ENCODE measurements at regions not wholly inside any gene's neighbourhood (a gene's known extent, or its start where the extent isn't known, plus 50 kb on each side); places are given as distances from the start of the nearest gene placed in this dataset.

GRCh38 chr2:16256601-16257321, 316.4 kb downstream of the MYCN start:
- DNase-seq (ENCODE audit: low spot score): no peak

DNA sequence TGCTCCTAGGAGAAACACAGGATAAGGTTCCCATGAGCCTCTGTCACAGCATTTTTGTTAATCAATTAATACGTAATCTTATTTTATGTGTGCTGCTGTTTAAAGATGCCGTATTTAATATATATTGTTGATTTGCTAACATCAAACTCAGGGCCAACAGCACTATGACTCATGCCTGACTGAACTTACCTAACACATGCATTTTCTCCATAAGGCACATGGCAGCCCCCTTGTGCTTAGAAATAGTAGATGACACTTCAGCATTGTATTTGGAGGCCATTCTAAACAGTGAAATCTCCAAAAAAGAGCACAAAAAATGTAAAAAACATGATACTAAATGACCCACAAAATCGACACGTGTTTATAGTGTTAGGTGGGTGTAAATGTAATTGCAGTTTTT, 314.8 kb downstream of the MYCN start:
- DNase-seq (ENCODE audit: low spot score): no peak

- DNase-seq (ENCODE audit: low spot score): no peak
These were observed 314.1 kb downstream of the MYCN start for GRCh38 chr2:16254356-16254965.

GRCh38 chr2:16253291-16253690, 312.9 kb downstream of the MYCN start:
- DNase-seq (ENCODE audit: low spot score): no peak

- DNase-seq (ENCODE audit: low spot score): no peak
These were observed 312.5 kb downstream of the MYCN start for GRCh38 chr2:16252891-16253290.

DNA sequence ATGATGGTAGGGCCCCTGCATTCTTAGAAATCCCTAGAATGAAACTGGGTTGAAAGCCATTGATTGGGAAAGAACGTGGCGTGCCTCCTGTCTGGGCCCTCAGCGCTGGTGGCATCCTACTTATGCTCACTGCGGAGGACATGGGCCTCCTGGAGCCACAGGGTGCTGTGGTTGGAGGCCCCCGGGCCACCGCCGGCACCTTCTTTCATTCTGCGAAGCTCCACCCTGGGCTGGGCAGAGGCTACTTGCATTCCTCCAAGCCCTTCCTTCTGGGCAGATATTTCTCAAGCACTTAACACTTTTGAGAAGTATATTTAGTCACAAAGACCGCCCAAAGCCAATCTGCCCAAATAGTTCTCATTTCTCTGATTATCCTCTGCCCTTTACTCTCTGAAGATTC, 311.9 kb downstream of the MYCN start:
- DNase-seq (ENCODE audit: low spot score): no peak

DNA sequence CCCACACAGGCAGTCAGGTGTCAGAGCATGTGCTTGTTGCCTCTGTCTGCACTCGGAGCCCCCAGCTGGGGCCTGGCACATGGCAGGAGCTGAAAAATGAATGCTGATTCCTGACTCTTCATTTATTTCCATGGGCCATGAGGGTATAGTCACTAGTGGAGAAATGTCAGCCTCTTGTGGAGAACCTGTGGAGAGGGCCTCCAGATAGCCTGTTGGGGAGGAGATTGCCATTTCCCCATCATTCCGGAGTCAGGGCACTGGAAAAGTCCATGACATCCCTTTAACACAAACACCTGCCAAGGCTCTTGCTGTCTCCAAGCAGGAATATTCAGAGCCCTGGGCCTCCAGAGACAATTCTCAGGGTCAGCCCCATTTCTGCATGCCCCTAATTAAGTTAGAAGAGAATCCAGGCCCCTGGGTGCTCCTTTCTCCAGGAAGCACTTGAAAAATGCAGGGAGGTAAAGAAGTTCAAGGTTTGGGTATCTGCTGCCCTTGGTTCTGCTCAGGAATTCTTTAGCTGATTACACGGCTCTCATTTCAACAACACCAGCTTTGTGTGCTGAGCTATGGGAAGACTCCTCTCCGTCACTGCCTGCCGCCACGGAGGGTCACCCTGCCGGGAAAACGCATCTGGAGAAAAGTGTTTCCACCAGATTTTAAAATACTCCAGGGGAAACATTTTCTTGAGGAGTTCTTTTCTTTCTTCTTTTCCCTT, 311.3 kb downstream of the MYCN start:
- DNase-seq (ENCODE audit: low spot score): no peak

DNA sequence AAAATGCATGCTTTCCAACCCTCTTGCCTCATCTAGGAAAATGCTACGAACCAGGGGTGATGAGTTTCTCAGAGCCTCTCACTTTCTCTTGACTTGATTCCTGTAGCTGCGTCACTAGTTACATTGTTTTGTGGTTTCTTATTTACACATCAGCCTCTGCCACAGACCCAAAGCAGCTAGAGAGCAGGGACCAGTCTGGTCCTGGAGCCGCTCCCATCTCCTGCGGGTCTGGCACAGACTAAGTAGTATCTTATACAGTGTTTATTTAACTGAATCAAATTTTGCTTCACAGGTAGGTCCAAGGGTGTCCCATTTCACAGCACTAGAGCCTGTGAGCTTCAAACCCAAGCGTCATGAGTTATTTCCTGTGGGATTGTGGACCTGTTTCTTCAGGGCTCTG, 310.5 kb downstream of the MYCN start:
- DNase-seq (ENCODE audit: low spot score): no peak

DNA sequence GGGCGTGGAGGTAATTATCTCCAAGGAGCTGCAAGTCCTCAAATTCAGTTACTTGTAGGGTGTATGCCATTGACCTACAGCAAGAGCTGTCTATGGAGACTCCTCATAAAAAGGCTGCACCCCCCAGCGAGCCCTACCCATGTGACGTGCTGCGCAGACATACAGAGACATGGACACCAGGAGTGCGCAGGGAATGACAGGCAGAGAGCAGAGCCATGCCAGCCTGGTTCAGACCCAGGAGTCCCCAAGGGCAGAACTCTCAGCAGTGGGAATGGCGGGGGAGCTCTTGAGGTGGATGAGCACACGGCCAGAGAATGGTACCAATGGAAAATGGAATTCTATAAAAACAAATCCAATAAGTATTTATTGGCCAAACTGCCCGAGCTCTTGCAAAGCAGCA, 310.1 kb downstream of the MYCN start:
- DNase-seq (ENCODE audit: low spot score): no peak

GRCh38 chr2:16250056-16250425, 309.7 kb downstream of the MYCN start:
- DNase-seq (ENCODE audit: low spot score): no peak

DNA sequence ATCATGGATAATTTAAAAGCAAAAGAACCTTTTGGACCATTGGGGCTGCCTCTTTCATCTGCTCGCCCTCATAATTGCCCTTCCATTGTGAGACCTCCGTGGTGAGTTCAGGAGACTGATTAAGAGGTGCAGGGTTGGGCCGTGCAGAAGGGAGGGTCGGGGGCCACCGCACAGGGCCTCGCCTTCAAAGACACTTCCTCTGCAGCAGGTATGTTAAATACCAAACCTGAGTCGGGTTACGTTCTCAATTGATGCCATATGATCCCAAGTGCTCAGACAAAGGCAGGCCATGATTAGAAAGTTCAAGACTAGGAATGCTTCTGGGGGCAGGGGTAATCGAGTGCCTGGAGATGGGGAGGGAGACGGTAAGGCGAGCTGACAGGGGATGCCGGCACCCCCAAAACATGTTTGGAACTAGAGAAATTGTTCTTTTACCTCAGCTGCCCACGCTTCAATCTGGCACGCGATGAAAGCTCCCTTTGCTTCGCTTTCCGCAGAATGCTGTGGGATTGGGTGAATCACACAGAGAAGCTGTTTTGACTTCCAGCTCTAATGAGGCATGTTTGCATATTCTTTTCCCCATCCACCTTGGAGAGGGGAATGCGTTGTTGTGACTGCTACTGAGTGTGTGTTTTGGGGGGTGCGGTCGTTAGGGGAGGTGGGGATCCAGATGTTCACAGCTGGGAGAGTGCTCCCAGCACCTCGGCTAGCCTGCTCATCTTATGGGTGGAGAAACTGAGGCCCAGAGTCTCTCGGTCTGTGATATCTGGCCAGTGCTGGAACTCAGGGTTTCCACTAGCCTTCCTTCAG, 309.1 kb downstream of the MYCN start:
- no peak for DNase-seq (ENCODE audit: low spot score)

GRCh38 chr2:16248571-16249105, 308.3 kb downstream of the MYCN start:
- DNase-seq (ENCODE audit: low spot score): no peak

DNA sequence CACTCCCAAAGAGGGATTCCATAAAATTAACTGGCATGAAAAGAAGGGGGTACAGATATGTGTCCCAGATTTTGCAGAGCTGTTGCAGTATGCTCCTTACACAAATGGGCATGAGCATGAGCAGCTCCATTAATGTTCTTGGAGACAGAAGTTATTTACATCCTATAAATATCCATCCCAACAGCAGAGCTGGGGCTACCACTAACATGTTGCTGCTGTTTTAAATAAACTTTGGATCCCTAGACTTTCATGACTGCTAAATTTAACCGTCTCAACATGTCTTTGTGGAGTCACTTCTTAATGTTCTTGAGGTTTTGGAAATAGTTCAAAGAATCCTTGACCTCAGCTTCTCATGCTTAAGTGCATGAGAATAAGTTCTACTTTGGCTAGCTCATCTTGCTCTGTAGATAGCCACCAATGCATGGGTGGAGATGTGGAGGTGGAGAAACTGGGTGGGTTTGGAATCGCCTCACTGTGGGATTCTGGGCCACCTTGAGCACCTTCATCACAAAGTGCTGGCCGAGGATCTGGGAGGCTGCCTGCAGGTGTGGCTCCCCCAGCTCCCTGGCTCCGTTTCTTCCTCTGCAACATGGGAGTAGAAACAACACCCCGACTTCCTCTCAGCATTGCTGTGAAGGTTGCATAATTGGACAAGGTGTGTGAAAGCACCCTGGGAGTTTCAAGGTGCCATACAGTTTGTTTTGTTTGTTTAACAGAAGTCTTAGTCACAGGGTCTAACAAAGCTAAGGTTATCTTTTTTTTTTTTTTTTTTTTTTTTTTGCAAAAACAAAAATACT, 307.2 kb downstream of the MYCN start:
- DNase-seq (ENCODE audit: low spot score): no peak

GRCh38 chr2:16246911-16247310, 306.6 kb downstream of the MYCN start:
- no peak for DNase-seq (ENCODE audit: low spot score)

GRCh38 chr2:16246281-16246850, 306.0 kb downstream of the MYCN start:
- DNase-seq (ENCODE audit: low spot score): no peak

DNA sequence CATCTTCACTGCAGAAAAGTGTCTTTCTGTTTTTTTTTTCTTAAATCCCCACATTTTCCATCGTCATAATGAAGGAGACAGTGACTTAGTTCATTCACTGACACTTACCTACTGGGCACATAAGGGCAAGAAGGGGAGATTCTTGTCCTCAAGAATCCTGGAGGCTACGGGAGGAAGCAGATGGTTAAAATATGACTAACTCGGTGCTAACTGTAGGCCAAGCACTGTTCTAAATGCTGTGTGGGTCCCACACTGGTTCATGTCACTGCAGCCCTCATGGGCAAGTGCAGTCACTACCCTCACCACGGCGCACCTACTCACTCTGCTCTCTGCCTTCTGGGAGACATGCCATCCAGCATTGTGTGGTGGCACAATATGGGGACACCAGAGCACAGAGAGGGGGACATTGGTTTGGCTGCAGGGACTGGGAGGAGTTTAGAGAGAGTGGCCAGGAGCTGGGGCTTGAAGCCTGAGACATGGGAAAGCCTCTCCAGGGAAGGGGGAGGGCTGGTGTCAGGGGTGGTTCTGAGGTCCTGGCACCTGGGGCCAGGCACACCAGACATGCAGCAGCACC, 305.2 kb downstream of the MYCN start:
- no peak for DNase-seq (ENCODE audit: low spot score)

DNA sequence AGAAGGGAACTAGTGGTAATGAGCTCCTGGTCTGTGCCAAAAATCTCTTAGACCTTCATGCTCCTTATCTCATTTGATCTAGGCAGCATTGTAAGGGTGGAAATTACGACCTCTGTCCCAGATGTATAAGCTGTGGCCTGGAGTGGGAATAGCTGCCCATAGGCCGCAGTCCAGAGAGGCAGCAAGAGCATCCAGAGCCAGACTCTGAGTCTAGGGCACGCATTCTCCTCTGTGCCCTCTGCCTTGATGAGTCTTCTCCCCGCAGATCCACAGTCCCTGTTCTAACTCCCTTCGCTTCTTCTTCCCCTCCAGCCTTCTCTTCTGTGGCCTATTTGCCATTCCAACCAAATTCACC, 304.6 kb downstream of the MYCN start:
- DNase-seq (ENCODE audit: low spot score): no peak

- no peak for DNase-seq (ENCODE audit: low spot score)
These were observed 304.0 kb downstream of the MYCN start for GRCh38 chr2:16244153-16244965.

GRCh38 chr2:16243411-16243996, 303.2 kb downstream of the MYCN start:
- no peak for DNase-seq (ENCODE audit: low spot score)

DNA sequence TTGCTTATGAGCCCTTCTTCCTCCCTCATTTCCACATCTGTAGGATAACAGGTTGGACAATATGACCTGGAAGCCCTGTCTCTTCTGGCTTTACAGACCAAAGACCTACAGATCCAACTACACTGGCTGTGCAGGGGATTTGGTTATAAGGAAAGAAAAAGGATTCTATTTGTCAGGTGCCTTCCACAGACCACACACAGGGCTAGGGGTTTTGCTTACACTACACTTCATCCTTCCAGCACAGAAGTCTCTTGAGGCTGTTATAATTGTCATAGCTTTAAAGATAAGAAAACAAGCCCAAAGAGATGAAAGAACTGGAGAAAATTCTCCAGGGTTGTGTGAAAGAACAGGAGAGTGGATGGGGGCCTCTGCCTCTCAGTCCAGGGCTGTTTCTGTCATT, 302.6 kb downstream of the MYCN start:
- no peak for DNase-seq (ENCODE audit: low spot score)
